ENCODE measurements at regions not wholly inside any gene's neighbourhood (a gene's known extent, or its start where the extent isn't known, plus 50 kb on each side); places are given as distances from the start of the nearest gene placed in this dataset.

DNA sequence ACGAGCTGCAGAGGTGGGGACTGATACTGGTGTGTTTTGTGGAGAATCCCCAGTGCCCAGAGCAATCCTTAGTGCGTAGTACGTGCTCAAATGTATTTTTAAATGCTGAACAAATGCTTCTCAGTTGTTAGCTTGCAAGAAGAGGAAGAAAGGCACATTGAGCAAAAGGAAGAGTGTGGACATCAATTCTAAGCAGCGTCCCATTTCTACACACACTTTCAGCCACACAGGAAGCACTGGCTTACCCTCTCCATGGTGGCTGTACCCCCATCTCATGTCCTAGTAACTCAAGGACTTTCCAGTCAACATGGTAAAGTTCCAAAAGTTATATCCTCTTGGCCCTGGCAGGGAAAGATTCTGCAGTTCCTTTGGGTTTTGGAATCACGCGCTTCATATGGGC lies 98.8 kb upstream of the NXT1 start:
- H3K4me2 ChIP-seq (ENCODE audit: control insufficient read depth, extremely low read depth, insufficient read depth, low read depth, low read length) = no peak overlapping the region
- no peaks in the 10 kb centered on the region for H4K20me1 ChIP-seq (ENCODE audit: control insufficient read depth, extremely low read depth, insufficient read depth, low read length)
- TF ChIP-seq EZH2 (IDR thresholded peaks at IDR 0.05; ENCODE audit: low read length) = no peak
- TF ChIP-seq, protein P1, sequence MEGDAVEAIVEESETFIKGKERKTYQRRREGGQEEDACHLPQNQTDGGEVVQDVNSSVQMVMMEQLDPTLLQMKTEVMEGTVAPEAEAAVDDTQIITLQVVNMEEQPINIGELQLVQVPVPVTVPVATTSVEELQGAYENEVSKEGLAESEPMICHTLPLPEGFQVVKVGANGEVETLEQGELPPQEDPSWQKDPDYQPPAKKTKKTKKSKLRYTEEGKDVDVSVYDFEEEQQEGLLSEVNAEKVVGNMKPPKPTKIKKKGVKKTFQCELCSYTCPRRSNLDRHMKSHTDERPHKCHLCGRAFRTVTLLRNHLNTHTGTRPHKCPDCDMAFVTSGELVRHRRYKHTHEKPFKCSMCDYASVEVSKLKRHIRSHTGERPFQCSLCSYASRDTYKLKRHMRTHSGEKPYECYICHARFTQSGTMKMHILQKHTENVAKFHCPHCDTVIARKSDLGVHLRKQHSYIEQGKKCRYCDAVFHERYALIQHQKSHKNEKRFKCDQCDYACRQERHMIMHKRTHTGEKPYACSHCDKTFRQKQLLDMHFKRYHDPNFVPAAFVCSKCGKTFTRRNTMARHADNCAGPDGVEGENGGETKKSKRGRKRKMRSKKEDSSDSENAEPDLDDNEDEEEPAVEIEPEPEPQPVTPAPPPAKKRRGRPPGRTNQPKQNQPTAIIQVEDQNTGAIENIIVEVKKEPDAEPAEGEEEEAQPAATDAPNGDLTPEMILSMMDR (optimal IDR thresholded peaks at IDR 0.05 in 1 of 3, IDR thresholded peaks at IDR 0.05 in 1 of 3, conservative IDR thresholded peaks at IDR 0.05 in 1 of 3; ENCODE audit: extremely low read depth in 1 of 3, insufficient read depth in 2 of 3, low read length in 3 of 3) = no peak
- dilution Hi-C loops (cut with MboI; ENCODE audit: extremely low pct_ligation_motif_present, low sequenced_read_pairs) = no loop called here
- no peaks in the 10 kb centered on the region for H3K9me3 ChIP-seq (ENCODE audit: control insufficient read depth, low read depth, low read length)
- no peaks in the 10 kb centered on the region for H3K36me3 ChIP-seq (ENCODE audit: control insufficient read depth in 2 of 2, extremely low read depth in 1 of 2, insufficient read depth in 2 of 2, low read length in 2 of 2)
- no peaks in the 10 kb centered on the region for H3K9me1 ChIP-seq (ENCODE audit: control insufficient read depth, extremely low read depth, insufficient read depth, low read length)
- DNase-seq (ENCODE audit: low read depth, low spot score) (no peak), FAIRE-seq (no peak)
- no peak overlapping the region for H3K9ac ChIP-seq (ENCODE audit: control insufficient read depth, extremely low read depth, insufficient read depth, low read length)
- peaks cover 9% of the 10 kb centered on the region for H3K4me1 ChIP-seq (ENCODE audit: control insufficient read depth, extremely low read depth, insufficient read depth, low read length)
- H3K27ac ChIP-seq (ENCODE audit: control insufficient read depth, insufficient read depth, low read length) = no peak overlapping the region
- H3K79me2 ChIP-seq (ENCODE audit: control insufficient read depth, insufficient read depth, low read length) = no peaks in the 10 kb centered on the region
- H2AFZ ChIP-seq (ENCODE audit: control insufficient read depth, low read length) = no peak overlapping the region
- peaks cover 2% of the 10 kb centered on the region for H3K27me3 ChIP-seq (ENCODE audit: control insufficient read depth, extremely low read depth, insufficient read depth, low read length)
- no peak overlapping the region for H3K4me3 ChIP-seq (ENCODE audit: control insufficient read depth in 2 of 3, extremely low read depth in 1 of 3, insufficient read depth in 2 of 3, low read depth in 1 of 3, low read length in 3 of 3)

DNA sequence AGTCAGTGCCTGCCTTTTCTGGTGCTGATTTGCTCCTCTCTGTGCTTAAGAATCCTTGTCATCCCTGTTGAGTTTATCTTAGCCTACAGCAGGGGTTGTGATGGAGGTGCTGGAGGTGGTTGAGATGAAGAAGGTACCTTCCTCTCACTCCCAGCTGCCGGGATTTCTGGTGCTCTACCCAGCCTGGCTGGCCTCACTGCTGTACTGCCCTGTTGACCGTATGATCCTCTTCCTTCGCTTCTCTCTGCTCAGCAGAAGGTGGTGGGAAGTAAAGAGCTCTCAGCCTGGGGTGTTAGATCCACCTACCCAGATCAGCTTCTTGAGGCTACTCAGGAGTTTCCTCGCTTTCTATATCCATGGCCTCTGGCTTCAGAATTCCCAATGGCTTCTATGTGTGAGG lies 101.0 kb upstream of the NXT1 start:
- TF ChIP-seq EZH2 (IDR thresholded peaks at IDR 0.05; ENCODE audit: low read length) = no peak
- TF ChIP-seq, protein P1 (optimal IDR thresholded peaks at IDR 0.05 in 1 of 3, IDR thresholded peaks at IDR 0.05 in 1 of 3, conservative IDR thresholded peaks at IDR 0.05 in 1 of 3; ENCODE audit: extremely low read depth in 1 of 3, insufficient read depth in 2 of 3, low read length in 3 of 3) = no peak
- Histone ChIP-seq H3K36me3 (ENCODE audit: control insufficient read depth in 2 of 2, extremely low read depth in 1 of 2, insufficient read depth in 2 of 2, low read length in 2 of 2) (no peaks in the 10 kb centered on the region), H2AFZ (ENCODE audit: control insufficient read depth, low read length) (no peak overlapping the region), H4K20me1 (ENCODE audit: control insufficient read depth, extremely low read depth, insufficient read depth, low read length) (no peaks in the 10 kb centered on the region), H3K9me3 (ENCODE audit: control insufficient read depth, low read depth, low read length) (no peaks in the 10 kb centered on the region), H3K27ac (ENCODE audit: control insufficient read depth, insufficient read depth, low read length) (no peak overlapping the region), H3K4me3 (ENCODE audit: control insufficient read depth in 2 of 3, extremely low read depth in 1 of 3, insufficient read depth in 2 of 3, low read depth in 1 of 3, low read length in 3 of 3) (no peak overlapping the region), H3K4me2 (ENCODE audit: control insufficient read depth, extremely low read depth, insufficient read depth, low read depth, low read length) (no peak overlapping the region), H3K9me1 (ENCODE audit: control insufficient read depth, extremely low read depth, insufficient read depth, low read length) (no peaks in the 10 kb centered on the region), H3K9ac (ENCODE audit: control insufficient read depth, extremely low read depth, insufficient read depth, low read length) (no peak overlapping the region), H3K79me2 (ENCODE audit: control insufficient read depth, insufficient read depth, low read length) (no peaks in the 10 kb centered on the region), H3K4me1 (ENCODE audit: control insufficient read depth, extremely low read depth, insufficient read depth, low read length) (no peaks in the 10 kb centered on the region), H3K27me3 (ENCODE audit: control insufficient read depth, extremely low read depth, insufficient read depth, low read length) (peaks cover 5% of the 10 kb centered on the region)
- no peak for DNase-seq (ENCODE audit: low read depth, low spot score)
- dilution Hi-C loops (cut with MboI; ENCODE audit: extremely low pct_ligation_motif_present, low sequenced_read_pairs) = no loop called here
- FAIRE-seq = no peak

Data from keratinocyte (primary cell).